H9 (cell line): ENCODE measurements at regions not wholly inside any gene's neighbourhood (a gene's known extent, or its start where the extent isn't known, plus 50 kb on each side); places are given as distances from the start of the nearest gene placed in this dataset.

ENCODE experiments used
- DNase-seq: peaks from one replicate; pipeline ENCODE4 v3.0.0-alpha.2; 2017
- H2AFZ ChIP-seq: one replicate; pipeline ENCODE4 v1.6.1; 2013; ENCODE audit warnings: mild to moderate bottlenecking, low read length, control low read depth, moderate library complexity
- H2AK5ac ChIP-seq: 2 replicates; pipeline ENCODE4 v1.6.1; 2013; ENCODE audit warnings: low read length, control low read depth, mixed read lengths; ENCODE audit not compliant: insufficient read length
- H2BK120ac ChIP-seq: one replicate; pipeline ENCODE4 v1.6.1; 2013; ENCODE audit warnings: low read depth, mild to moderate bottlenecking, low read length, control low read depth, inconsistent platforms; ENCODE audit not compliant: poor library complexity, severe bottlenecking
- H2BK12ac ChIP-seq: 2 replicates; pipeline ENCODE4 v1.6.1; 2013; ENCODE audit warnings: low read length, control low read depth, mixed read lengths, low read depth; ENCODE audit not compliant: insufficient read length
- H2BK15ac ChIP-seq: 2 replicates; pipeline ENCODE4 v1.6.1; 2013; ENCODE audit warnings: low read depth, low read length, control low read depth
- H2BK20ac ChIP-seq: one replicate; pipeline ENCODE4 v1.6.1; 2013; ENCODE audit warnings: low read depth, mild to moderate bottlenecking, low read length, control low read depth, inconsistent platforms; ENCODE audit not compliant: poor library complexity, severe bottlenecking
- H2BK5ac ChIP-seq: 2 replicates; pipeline ENCODE4 v1.6.1; 2013; ENCODE audit warnings: low read length, control low read depth, mixed read lengths; ENCODE audit not compliant: insufficient read length
- H3K14ac ChIP-seq: 2 replicates; pipeline ENCODE4 v1.6.1; 2013; ENCODE audit warnings: low read length, control low read depth; ENCODE audit not compliant: insufficient read depth
- H3K18ac ChIP-seq: 2 replicates; pipeline ENCODE4 v1.6.1; 2013; ENCODE audit warnings: low read depth, mild to moderate bottlenecking, mixed read lengths, low read length, control low read depth; ENCODE audit not compliant: insufficient read length
- H3K23ac ChIP-seq: 2 replicates; pipeline ENCODE4 v1.6.1; 2013; ENCODE audit warnings: low read length, control low read depth, mixed read lengths, low read depth; ENCODE audit not compliant: insufficient read length
- H3K23me2 ChIP-seq: 2 replicates; pipeline ENCODE4 v1.6.1; 2013; ENCODE audit warnings: low read depth, mild to moderate bottlenecking, mixed read lengths, low read length, control low read depth; ENCODE audit not compliant: insufficient read length, poor library complexity, severe bottlenecking
- H3K27ac ChIP-seq: 2 replicates; pipeline ENCODE4 v1.5.1; 2013; ENCODE audit warnings: low read length, control low read depth, mixed read lengths, low read depth; ENCODE audit not compliant: insufficient read length
- H3K27me3 ChIP-seq: 2 replicates; pipeline ENCODE4 v1.6.1; 2013; ENCODE audit warnings: low read length, control low read depth, inconsistent platforms; ENCODE audit not compliant: insufficient read depth
- H3K4ac ChIP-seq: 2 replicates; pipeline ENCODE4 v1.6.1; 2013; ENCODE audit warnings: low read depth, mild to moderate bottlenecking, control low read depth, inconsistent platforms, low read length, moderate library complexity
- H3K4me1 ChIP-seq: 2 replicates; pipeline ENCODE4 v1.6.1; 2013; ENCODE audit warnings: low read length, control low read depth, inconsistent platforms; ENCODE audit not compliant: insufficient read depth
- H3K4me2 ChIP-seq: 2 replicates; pipeline ENCODE4 v1.6.1; 2013; ENCODE audit warnings: low read length, control low read depth, mixed read lengths; ENCODE audit not compliant: insufficient read length, insufficient read depth
- H3K56ac ChIP-seq: 2 replicates; pipeline ENCODE4 v1.6.1; 2013; ENCODE audit warnings: low read depth, mild to moderate bottlenecking, mixed read lengths, low read length, control low read depth; ENCODE audit not compliant: insufficient read length
- H3K79me1 ChIP-seq: 2 replicates; pipeline ENCODE4 v1.6.1; 2013; ENCODE audit warnings: low read depth, mild to moderate bottlenecking, moderate library complexity, low read length, control low read depth, inconsistent platforms; ENCODE audit not compliant: insufficient read depth, poor library complexity, severe bottlenecking
- H3K79me2 ChIP-seq: 2 replicates; pipeline ENCODE4 v1.6.1; 2013; ENCODE audit warnings: low read length, control low read depth, inconsistent platforms; ENCODE audit not compliant: insufficient read depth
- H3K9ac ChIP-seq: 2 replicates; pipeline ENCODE4 v1.6.1; 2013; ENCODE audit warnings: low read length, control low read depth, mixed read lengths; ENCODE audit not compliant: insufficient read length; ENCODE audit errors: extremely low read depth
- H3K9me3 ChIP-seq: one replicate; pipeline ENCODE4 v1.6.1; 2013; ENCODE audit warnings: low read depth, low read length, inconsistent platforms; ENCODE audit not compliant: control insufficient read depth
- H3T11ph ChIP-seq: one replicate; pipeline ENCODE4 v1.6.1; 2013; ENCODE audit warnings: mild to moderate bottlenecking, low read length, control low read depth, inconsistent platforms
- H4K20me1 ChIP-seq: one replicate; pipeline ENCODE4 v1.6.1; 2013; ENCODE audit not compliant: control insufficient read depth, insufficient read length, insufficient read depth
- H4K5ac ChIP-seq: 2 replicates; pipeline ENCODE4 v1.6.1; 2013; ENCODE audit warnings: low read depth, mild to moderate bottlenecking, mixed read lengths, low read length, control low read depth; ENCODE audit not compliant: insufficient read length
- H4K8ac ChIP-seq: replicated peaks from 2 replicates; pipeline ENCODE4 v1.6.1; 2013; ENCODE audit warnings: low read length, control low read depth, mixed read lengths, low read depth; ENCODE audit not compliant: insufficient read length
- H4K91ac ChIP-seq: 2 replicates; pipeline ENCODE4 v1.6.1; 2013; ENCODE audit warnings: low read depth, mild to moderate bottlenecking, moderate library complexity, mixed read lengths, low read length, control low read depth; ENCODE audit not compliant: insufficient read length
- H3K27ac Mint-ChIP-seq, 3 experiments: 2 replicates in 2 of 3; 3 replicates in 1 of 3; pipeline ENCODE4 v1.8.0; 2020 to 2021; ENCODE audit warnings: mixed read lengths in 3 of 3, mild to moderate bottlenecking in 1 of 3, moderate library complexity in 1 of 3
- H3K27me3 Mint-ChIP-seq: 2 replicates; pipeline ENCODE4 v1.8.0; 2021; ENCODE audit warnings: low read depth, mild to moderate bottlenecking, moderate library complexity, mixed read lengths
- H3K36me3 Mint-ChIP-seq, 3 experiments: 2 replicates in 2 of 3; 3 replicates in 1 of 3; pipeline ENCODE4 v1.8.0; 2020 to 2021; ENCODE audit warnings: low read depth in 3 of 3, mixed read lengths in 3 of 3; ENCODE audit not compliant: insufficient read depth in 1 of 3
- H3K4me1 Mint-ChIP-seq, 2 experiments: 2 replicates each; pipeline ENCODE4 v1.8.0; 2020; ENCODE audit warnings: mixed read lengths in 2 of 2
- H3K4me3 Mint-ChIP-seq, 2 experiments: 2 replicates in 1 of 2; 3 replicates in 1 of 2; pipeline ENCODE4 v1.8.0; 2020 to 2021; ENCODE audit warnings: mild to moderate bottlenecking in 2 of 2, mixed read lengths in 2 of 2, moderate library complexity in 1 of 2
- H3K9me3 Mint-ChIP-seq, 2 experiments: 2 replicates in 1 of 2; 3 replicates in 1 of 2; pipeline ENCODE4 v1.8.0; 2020; ENCODE audit warnings: mild to moderate bottlenecking in 2 of 2, mixed read lengths in 2 of 2, moderate library complexity in 1 of 2
- WGBS: extraction: QIAGEN DNeasy Blood & Tissue Kit; methylation state at CpG from one replicate; pipeline ENCODE4 v1.1.7; 2013; ENCODE audit warnings: missing lambda C conversion rate, low lambda C conversion rate, mixed read lengths; ENCODE audit not compliant: insufficient read length; ENCODE audit errors: extremely low coverage; 5-methylcytosine and 5-hydroxymethylcytosine counted together
- TF ChIP-seq, protein P1 (sequence below): fragments of 200-600 bp; sonication (generic); conservative IDR thresholded peaks from 3 replicates; pipeline ENCODE4 v1.8.0; 2021; ENCODE audit warnings: antibody characterized with exemption, mild to moderate bottlenecking

DNA sequence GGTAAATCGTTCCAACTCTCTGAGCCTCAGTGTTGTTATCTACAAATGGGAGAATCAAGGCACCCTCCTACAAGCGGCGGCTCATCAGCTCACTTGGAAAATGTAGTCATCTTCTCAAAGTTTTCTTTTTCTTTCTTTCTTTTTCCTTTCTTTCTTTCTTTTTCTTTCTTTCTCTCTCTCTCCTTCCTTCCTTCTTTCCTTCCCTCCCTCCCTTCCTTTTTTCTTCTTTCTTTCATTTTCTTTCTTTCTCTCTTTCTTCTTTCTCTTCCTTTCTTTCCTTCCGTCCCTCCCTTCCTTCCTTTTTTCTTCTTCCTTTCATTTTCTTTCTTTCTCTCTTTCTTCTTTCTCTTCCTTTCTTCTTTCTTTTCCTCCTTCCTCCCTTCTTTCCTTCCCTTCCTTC lies 55.0 kb upstream of the TGM3 start:
- Histone ChIP-seq H3K9ac (no peak overlapping the region), H3K79me1 (no peaks in the 10 kb centered on the region), H4K5ac (no peak overlapping the region), H2BK15ac (no peak overlapping the region), H3K14ac (no peak overlapping the region), H3K4ac (no peak overlapping the region), H3K27me3 (no peaks in the 10 kb centered on the region), H2BK12ac (no peak overlapping the region), H4K91ac (no peak overlapping the region), H4K8ac (no peak overlapping the region), H3K18ac (no peak overlapping the region), H3K23me2 (no peaks in the 10 kb centered on the region), H2BK5ac (no peak overlapping the region), H2BK20ac (no peak overlapping the region), H3K23ac (no peak overlapping the region), H3K27ac (no peak overlapping the region), H3K9me3 (no peaks in the 10 kb centered on the region), H3T11ph (no peak overlapping the region), H3K4me2 (no peak overlapping the region), H3K79me2 (no peaks in the 10 kb centered on the region), H4K20me1 (no peaks in the 10 kb centered on the region), H3K56ac (no peak overlapping the region), H2AK5ac (no peak overlapping the region), H2BK120ac (no peak overlapping the region), H3K4me1 (no peaks in the 10 kb centered on the region; the same call in 1 of the 2 replicates), H2AFZ (no peak overlapping the region)
- no peak for DNase-seq
- no peak overlapping the region for H3K4me3 Mint-ChIP-seq
- peaks cover 30% of the 10 kb centered on the region in 2 experiments for H3K4me1 Mint-ChIP-seq
- H3K27ac Mint-ChIP-seq, result no peak overlapping the region; a peak in 1 of 7 replicates
- TF ChIP-seq, protein P1, sequence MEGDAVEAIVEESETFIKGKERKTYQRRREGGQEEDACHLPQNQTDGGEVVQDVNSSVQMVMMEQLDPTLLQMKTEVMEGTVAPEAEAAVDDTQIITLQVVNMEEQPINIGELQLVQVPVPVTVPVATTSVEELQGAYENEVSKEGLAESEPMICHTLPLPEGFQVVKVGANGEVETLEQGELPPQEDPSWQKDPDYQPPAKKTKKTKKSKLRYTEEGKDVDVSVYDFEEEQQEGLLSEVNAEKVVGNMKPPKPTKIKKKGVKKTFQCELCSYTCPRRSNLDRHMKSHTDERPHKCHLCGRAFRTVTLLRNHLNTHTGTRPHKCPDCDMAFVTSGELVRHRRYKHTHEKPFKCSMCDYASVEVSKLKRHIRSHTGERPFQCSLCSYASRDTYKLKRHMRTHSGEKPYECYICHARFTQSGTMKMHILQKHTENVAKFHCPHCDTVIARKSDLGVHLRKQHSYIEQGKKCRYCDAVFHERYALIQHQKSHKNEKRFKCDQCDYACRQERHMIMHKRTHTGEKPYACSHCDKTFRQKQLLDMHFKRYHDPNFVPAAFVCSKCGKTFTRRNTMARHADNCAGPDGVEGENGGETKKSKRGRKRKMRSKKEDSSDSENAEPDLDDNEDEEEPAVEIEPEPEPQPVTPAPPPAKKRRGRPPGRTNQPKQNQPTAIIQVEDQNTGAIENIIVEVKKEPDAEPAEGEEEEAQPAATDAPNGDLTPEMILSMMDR, result no peak
- WGBS, result no CpG with 5 or more reads among the region's 4 CpGs
- H3K9me3 Mint-ChIP-seq, result no peaks in the 10 kb centered on the region
- no peaks in the 10 kb centered on the region for H3K36me3 Mint-ChIP-seq
- no peaks in the 10 kb centered on the region for H3K27me3 Mint-ChIP-seq
